Keratinocyte (primary cell): ENCODE measurements at regions not wholly inside any gene's neighbourhood (a gene's known extent, or its start where the extent isn't known, plus 50 kb on each side); places are given as distances from the start of the nearest gene placed in this dataset.

Experiments used
- DNase-seq: peaks from one replicate; pipeline ENCODE4 v3.0.0-alpha.2; 2011; ENCODE audit warnings: low read depth, missing footprints, low spot score
- FAIRE-seq: peaks from 2 replicates; lab custom pipeline; 2011; peaks lifted over from hg19 to GRCh38; lab: Jason Lieb, UNC
- H2AFZ ChIP-seq: 2 replicates; pipeline ENCODE4 v1.6.0; 2012; ENCODE audit warnings: low read length, control low read depth, inconsistent platforms; ENCODE audit not compliant: control insufficient read depth
- H3K27ac ChIP-seq: 2 replicates; pipeline ENCODE4 v1.5.1; 2011; ENCODE audit warnings: low read length; ENCODE audit not compliant: control insufficient read depth, insufficient read depth
- H3K27me3 ChIP-seq: 3 replicates; pipeline ENCODE4 v1.6.0; 2011; ENCODE audit warnings: low read length; ENCODE audit not compliant: control insufficient read depth, insufficient read depth; ENCODE audit errors: extremely low read depth
- H3K36me3 ChIP-seq, 2 experiments: 2 replicates in 1 of 2; 3 replicates in 1 of 2; pipeline ENCODE4 v1.5.1; 2011; ENCODE audit warnings: low read length in 2 of 2, mild to moderate bottlenecking in 1 of 2; ENCODE audit not compliant: control insufficient read depth in 2 of 2, insufficient read depth in 2 of 2; ENCODE audit errors: extremely low read depth in 1 of 2
- H3K4me1 ChIP-seq: 3 replicates; pipeline ENCODE4 v1.5.1; 2011; ENCODE audit warnings: low read length; ENCODE audit not compliant: control insufficient read depth, insufficient read depth; ENCODE audit errors: extremely low read depth
- H3K4me2 ChIP-seq: 3 replicates; pipeline ENCODE4 v1.6.0; 2011; ENCODE audit warnings: low read depth, low read length; ENCODE audit not compliant: control insufficient read depth, insufficient read depth; ENCODE audit errors: extremely low read depth
- H3K4me3 ChIP-seq, 3 experiments: fragments of 200-600 bp in 1 of 3; sonication (generic) in 1 of 3; 2 replicates in 2 of 3; 3 replicates in 1 of 3; pipeline ENCODE4 v1.5.1; 2011 to 2016; ENCODE audit warnings: low read length in 3 of 3, mild to moderate bottlenecking in 3 of 3, control low read depth in 2 of 3, inconsistent platforms in 1 of 3, low read depth in 1 of 3, mixed read lengths in 1 of 3, mixed run types in 1 of 3, moderate library complexity in 1 of 3; ENCODE audit not compliant: control insufficient read depth in 2 of 3, insufficient read depth in 2 of 3; ENCODE audit errors: extremely low read depth in 1 of 3
- H3K79me2 ChIP-seq: 2 replicates; pipeline ENCODE4 v1.6.0; 2012; ENCODE audit warnings: low read length; ENCODE audit not compliant: control insufficient read depth, insufficient read depth
- H3K9ac ChIP-seq: 3 replicates; pipeline ENCODE4 v1.6.0; 2011; ENCODE audit warnings: low read length; ENCODE audit not compliant: control insufficient read depth, insufficient read depth; ENCODE audit errors: extremely low read depth
- H3K9me1 ChIP-seq: 3 replicates; pipeline ENCODE4 v1.6.0; 2011; ENCODE audit warnings: low read length; ENCODE audit not compliant: control insufficient read depth, insufficient read depth; ENCODE audit errors: extremely low read depth
- H3K9me3 ChIP-seq: 2 replicates; pipeline ENCODE4 v1.5.1; 2012; ENCODE audit warnings: low read depth, low read length; ENCODE audit not compliant: control insufficient read depth
- H4K20me1 ChIP-seq: 3 replicates; pipeline ENCODE4 v1.6.0; 2011; ENCODE audit warnings: low read length; ENCODE audit not compliant: control insufficient read depth, insufficient read depth; ENCODE audit errors: extremely low read depth
- CTCF ChIP-seq, 3 experiments: IDR thresholded peaks in 1 of 3; conservative IDR thresholded peaks in 1 of 3; optimal IDR thresholded peaks in 1 of 3; 2 replicates in 2 of 3; 3 replicates in 1 of 3; pipeline versions ENCODE3 to v1.5.1; 2011; ENCODE audit warnings: low read length in 3 of 3, mild to moderate bottlenecking in 3 of 3, moderate library complexity in 2 of 3, control low read depth in 1 of 3, inconsistent platforms in 1 of 3; ENCODE audit not compliant: insufficient read depth in 2 of 3; ENCODE audit errors: extremely low read depth in 1 of 3
- EZH2 ChIP-seq: IDR thresholded peaks from one replicate; pipeline ENCODE4 v1.6.1; 2012; ENCODE audit warnings: inconsistent platforms, mild to moderate bottlenecking, low read length, moderate library complexity
- dilution Hi-C: fragments of 300-500 bp; cut with MboI; formaldehyde crosslinking; loops from one replicate; pipeline ENCODE4 v1.7.0; 2020; ENCODE audit warnings: low sequenced_read_pairs; ENCODE audit not compliant: extremely low pct_ligation_motif_present

GRCh38 chr3:72494130-72494529, 354.1 kb downstream of the SHQ1 start:
- Histone ChIP-seq H3K9me3 (peaks cover 2% of the 10 kb centered on the region), H3K79me2 (no peaks in the 10 kb centered on the region), H3K27me3 (no peaks in the 10 kb centered on the region), H3K9me1 (no peaks in the 10 kb centered on the region), H3K36me3 (no peaks in the 10 kb centered on the region), H4K20me1 (no peaks in the 10 kb centered on the region), H3K27ac (no peak overlapping the region), H3K4me3 (no peak overlapping the region), H3K4me2 (no peak overlapping the region), H3K4me1 (peaks cover 10% of the 10 kb centered on the region), H2AFZ (no peak overlapping the region), H3K9ac (no peak overlapping the region)
- no peak for TF ChIP-seq EZH2
- TF ChIP-seq CTCF (optimal IDR thresholded peaks at IDR 0.05 in 1 of 3, IDR thresholded peaks at IDR 0.05 in 1 of 3, conservative IDR thresholded peaks at IDR 0.05 in 1 of 3; ENCODE audit: extremely low read depth in 1 of 3, insufficient read depth in 2 of 3, low read length in 3 of 3): no peak
- no peak for FAIRE-seq
- DNase-seq: no peak
- dilution Hi-C loops: no loop called here

GRCh38 chr3:72492240-72492639, 356.0 kb downstream of the SHQ1 start:
- dilution Hi-C loops: no loop called here
- Histone ChIP-seq H4K20me1 (no peaks in the 10 kb centered on the region), H3K36me3 (no peaks in the 10 kb centered on the region), H3K4me2 (peak overlapping the region; percentile 29), H3K79me2 (no peaks in the 10 kb centered on the region), H3K9me1 (no peaks in the 10 kb centered on the region), H3K27me3 (no peaks in the 10 kb centered on the region), H3K9ac (no peak overlapping the region), H3K4me3 (no peak overlapping the region), H2AFZ (no peak overlapping the region), H3K4me1 (peaks cover 16% of the 10 kb centered on the region), H3K9me3 (peaks cover 2% of the 10 kb centered on the region), H3K27ac (no peak overlapping the region)
- DNase-seq (peak; percentile 66), FAIRE-seq (peak; percentile 93)
- no peak for TF ChIP-seq EZH2
- TF ChIP-seq CTCF (optimal IDR thresholded peaks at IDR 0.05 in 1 of 3, IDR thresholded peaks at IDR 0.05 in 1 of 3, conservative IDR thresholded peaks at IDR 0.05 in 1 of 3; ENCODE audit: extremely low read depth in 1 of 3, insufficient read depth in 2 of 3, low read length in 3 of 3): no peak
